MV-4-11 (cell line): ENCODE measurements at regions not wholly inside any gene's neighbourhood (a gene's known extent, or its start where the extent isn't known, plus 50 kb on each side); places are given as distances from the start of the nearest gene placed in this dataset.
"Not testable (repeated sequence)": the region's sequence is repeated elsewhere in the genome, so short reads cannot be mapped to it uniquely, and the experiment has no call there.

ENCODE experiments used
- DNase-seq: peaks from one replicate; lab custom pipeline; 2025; lab: John Stamatoyannopoulos, UW

- no peak for DNase-seq
Observed at GRCh38 chr16:86869288-86870022, 291.1 kb downstream of the FOXL1 start.

DNA sequence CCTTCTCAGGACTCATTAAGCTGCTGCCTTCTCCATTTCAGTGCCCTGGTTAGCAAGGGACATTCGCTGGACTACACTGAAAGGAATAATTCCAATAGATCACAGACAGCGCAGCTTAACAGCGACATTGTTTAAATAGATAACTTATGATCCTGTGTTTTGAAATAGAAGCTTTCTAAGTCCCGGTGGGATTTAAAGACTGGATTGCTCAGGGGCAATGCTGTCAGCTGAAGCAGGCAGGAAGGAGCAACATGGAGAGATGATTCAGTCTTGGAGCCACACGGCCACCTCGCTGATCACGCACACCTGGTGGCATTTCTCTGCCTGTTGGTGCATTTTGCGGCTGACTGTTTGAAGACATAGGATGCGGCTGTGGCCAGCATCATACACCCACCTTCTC is 292.0 kb downstream of the FOXL1 start:
- no peak for DNase-seq

GRCh38 chr16:86872131-86872530 is 293.8 kb downstream of the FOXL1 start:
- DNase-seq, result no peak

DNA sequence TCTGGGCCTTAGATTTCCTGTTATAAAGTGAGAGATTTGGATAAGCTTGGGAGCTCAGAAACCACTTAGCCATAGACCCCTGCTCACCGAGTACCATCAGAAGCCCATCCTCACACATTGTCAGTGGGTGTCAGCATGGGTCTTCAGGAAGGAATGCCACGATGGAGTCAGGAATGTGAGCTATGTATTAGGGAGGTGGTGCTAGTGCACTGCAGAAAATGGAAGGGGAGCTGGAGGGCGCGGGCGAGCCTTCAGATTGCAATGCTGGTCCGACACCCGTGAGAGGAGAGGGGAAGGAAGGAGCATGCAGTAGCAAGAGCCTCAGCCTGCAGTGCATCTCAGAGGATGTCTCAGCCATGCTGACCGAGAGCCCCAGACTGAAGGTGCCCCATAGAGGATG is 294.5 kb downstream of the FOXL1 start:
- no peak for DNase-seq

- no peak for DNase-seq
Observed at GRCh38 chr16:86874141-86874540, 295.8 kb downstream of the FOXL1 start.

DNA sequence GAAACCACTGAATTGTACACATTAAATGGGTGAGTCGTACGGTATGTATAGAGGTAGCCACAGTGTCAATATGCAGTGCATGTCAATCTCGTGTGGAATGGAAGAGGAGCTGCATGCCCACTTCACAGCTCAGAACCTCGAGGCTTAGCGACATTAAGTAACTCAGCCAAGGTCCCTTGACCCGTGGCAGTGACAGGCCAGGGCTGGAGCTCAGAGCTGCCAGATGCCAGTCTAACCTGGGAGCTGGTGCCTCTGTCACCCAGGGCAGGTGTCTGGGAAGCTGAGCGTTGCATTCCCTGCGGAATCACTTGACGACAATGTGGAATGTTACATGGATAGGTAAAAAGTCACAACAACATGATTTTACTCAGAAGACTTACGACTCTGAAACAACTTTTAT is 298.1 kb downstream of the FOXL1 start:
- DNase-seq, result no peak

DNA sequence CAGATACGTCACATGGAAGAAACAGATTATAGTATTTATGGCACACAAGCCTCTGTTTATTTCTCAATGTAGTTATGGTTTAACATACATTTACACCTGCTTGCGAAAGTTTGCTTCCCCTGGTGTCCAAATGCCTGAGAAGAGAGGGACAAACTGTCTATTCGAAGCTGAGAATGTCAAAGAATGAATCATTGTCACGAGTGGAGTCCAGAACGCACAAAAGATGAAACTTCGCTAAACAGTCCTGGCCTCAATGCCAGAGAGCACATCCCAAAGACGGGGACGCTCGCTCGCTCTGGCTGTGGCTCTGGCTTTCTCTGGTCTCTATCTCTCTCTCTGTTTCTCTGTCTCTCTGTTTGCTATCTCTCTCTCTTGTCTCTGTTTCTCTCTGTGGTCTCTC is 298.8 kb downstream of the FOXL1 start:
- peak; percentile 5 for DNase-seq

DNA sequence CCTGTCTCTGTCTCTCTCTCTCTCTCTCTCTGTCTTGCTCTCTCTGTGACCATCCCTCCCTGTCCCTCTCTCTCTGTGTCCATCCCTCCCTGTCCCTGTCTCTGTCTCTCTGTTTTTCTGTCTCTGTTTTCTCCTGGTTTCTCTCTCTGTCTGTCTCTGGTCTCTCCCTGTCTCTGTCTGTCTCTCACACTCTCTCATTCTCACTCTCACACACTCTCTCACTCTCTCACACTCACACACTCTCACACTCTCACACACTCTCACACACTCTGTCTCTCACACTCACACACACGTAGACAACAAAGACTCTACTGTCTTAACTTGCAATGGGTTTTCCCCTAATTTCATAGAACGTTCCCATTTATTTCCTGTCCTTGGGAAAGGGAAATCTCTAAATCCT is 299.5 kb downstream of the FOXL1 start:
- DNase-seq, result no peak

DNA sequence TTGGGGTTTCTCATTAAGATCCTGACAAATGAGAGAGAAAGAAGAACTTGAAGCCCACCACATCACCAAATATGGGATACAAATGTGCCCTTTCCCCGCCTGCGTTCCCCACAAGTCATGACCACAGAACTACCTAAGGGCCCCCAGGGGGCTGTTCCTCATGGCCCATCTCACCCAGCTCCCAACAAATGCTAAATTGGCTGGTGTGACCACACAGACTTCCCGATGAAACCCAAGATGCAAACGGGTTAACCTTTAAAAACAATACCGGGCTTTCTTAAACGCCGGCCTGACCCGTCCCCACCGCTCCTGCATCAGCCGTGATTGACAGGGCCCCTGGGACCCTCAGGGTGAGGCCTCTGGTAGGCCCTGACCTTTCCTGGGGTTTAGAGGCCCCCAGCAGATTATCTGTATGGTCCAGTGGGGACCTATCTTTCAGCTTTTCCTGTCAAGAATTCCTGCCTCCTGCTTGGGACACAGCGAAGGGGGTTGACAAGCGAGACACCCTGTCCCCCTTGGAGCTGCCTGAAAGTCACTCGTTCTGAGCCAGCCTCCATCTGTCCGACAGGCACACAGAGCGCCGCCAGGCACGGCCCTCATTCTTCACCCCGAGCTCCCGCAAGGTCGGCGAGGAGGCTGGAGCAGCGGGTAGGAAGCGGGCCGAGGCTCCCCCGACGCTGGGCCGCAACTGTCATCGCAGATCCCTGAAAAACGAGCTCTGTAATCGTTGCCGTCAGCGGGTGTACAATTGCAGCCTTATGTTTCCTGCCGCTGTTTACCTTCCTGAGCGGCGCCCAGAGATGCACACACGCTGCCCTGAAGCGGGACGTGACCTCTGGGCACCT is 300.1 kb downstream of the FOXL1 start:
- no peak for DNase-seq

DNA sequence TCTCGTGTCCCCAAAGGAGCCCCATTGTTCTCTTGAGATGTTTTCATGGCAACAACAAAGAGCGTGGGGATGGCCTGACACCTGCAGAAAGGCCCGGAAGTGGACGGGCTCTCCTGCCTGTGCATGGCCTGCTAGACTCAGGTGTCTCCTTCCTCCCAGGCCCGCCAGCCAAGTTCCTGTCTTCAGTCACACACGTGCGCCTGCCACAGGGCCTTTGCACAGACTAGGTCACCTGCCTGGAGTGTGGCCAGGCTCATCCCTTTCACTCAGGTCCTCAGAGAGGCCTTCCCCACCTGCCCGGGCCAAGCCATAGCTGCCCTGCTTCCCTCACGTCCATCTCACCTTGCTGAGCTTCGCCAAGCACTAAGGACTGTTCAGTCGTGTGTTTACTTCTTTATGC is 300.9 kb downstream of the FOXL1 start:
- no peak for DNase-seq

DNA sequence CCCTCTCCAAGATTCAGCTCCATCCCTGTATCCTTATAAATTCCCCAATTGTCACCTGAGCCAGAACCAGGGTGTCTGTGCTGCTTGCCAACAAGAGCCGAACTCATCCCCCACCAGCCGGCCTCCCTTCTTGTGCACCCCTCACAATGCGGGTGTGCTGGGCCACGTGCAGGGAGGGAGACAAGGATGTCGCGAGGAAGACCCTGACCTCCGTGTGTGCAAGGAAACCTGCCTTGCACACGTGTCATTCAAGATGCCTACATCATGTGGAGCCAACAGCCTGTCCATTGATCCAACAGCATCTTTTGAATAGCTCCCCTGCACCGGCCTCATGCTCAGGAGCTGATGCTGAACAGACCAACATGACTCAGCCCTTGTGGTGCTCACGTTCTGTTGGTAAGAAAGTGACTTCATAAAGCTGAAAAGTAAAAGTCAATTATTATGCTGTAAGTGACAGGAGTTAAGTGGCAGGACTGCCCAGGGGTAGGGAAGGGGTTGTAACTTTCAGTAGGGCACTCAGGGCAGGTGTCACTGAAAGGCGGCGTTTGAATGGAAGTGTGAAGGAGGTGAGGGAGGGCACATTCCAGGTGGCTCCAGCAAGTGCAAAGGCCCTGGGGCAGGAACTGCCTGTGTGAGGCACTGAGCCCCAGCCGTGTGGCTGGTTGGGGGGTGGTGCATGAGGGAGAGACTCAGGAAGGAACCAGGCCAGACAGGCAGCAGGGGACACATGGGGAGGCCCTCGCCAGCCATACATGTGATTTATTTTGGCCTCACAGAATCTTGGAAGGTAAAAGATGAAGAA is 302.2 kb downstream of the FOXL1 start:
- no peak for DNase-seq

DNA sequence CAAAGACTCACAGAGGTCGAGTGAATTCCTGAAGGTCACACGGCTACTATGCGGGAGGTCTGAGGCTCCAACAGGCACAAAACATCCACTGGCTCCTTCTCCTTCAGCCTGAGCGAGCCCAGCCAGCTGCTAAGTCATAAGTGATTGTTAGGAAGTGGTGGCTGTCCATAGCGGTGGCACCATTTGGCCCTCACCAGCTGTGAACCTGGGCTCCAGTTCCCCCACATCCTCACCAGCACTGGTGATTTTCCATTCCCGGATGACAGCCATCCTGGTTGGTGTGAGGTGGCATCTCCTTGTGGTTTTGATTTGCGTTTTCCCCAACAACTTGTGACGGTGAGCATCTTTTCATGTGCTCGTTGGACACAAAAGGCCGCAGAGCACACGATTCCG is 302.8 kb downstream of the FOXL1 start:
- DNase-seq, result no peak

- no peak for DNase-seq
Observed at GRCh38 chr16:86881861-86882273, 303.5 kb downstream of the FOXL1 start.

DNA sequence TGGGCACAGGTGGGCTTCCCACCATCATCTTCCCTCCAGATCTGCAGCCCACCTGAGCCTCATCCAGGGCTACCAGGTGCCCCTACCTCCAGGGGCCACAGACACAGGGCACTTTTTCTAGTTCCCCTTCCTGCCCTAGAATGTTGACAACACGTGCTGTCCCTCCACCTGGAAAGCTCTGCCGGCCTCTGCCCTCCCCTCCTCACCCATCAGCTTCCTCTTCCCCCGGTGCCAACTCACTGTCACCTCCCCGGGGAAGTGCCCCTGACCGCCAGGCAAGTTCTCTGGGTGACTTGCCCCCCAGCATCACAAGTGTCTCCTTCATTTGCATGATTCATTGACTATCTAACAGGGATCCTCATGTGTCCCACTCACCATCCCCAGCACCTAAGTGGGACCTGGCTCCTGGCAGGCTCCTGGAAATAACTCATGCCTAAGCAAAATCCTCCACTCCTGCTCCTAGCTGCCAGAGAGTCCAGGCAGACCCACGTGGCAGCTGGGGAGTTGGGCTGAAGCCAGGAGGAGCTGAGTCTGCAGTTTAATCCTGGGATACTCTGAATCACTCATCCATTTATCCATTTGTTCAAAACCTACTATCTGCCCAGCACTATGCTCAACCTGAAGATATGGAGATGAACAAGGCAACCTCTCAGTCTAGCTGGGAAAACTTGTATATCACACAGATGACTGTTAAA is 304.4 kb downstream of the FOXL1 start:
- no peak for DNase-seq

DNA sequence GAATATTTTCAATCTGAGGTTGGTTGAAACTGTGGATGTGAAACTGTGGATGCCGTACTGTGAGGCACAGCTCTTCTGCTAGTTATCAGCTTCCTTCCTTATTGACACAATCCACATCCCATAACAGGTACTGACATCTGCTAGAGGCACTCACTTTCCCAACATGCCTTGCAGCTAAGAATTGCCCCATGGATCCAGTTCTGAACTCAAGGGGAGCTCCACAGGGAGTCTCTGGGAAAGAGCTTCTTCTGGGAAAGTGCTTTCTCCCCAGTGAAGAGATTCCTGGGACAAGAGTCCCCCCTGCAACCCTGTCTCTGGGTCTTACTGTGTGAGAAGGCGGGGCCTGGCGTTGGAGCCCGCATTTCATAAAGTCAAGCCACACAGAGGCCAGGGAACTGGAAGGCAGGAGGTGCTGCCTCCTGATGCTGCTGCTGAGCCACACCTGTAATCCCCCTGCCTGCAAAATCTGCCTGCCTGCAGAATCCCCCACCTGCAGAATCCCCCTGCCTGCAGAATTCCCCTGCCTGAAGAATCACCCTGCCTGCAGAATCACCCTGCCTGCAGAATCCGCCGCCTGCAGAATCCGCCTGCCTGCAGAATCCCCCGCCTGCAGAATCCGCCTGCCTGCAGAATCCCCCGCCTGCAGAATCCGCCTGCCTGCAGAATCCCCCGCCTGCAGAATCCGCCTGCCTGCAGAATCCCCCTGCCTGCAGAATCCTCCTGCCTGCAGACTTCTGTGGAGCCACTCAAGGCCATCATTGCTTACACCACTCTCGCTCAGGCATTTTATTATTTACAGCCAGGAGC is 305.4 kb downstream of the FOXL1 start:
- no peak for DNase-seq

DNA sequence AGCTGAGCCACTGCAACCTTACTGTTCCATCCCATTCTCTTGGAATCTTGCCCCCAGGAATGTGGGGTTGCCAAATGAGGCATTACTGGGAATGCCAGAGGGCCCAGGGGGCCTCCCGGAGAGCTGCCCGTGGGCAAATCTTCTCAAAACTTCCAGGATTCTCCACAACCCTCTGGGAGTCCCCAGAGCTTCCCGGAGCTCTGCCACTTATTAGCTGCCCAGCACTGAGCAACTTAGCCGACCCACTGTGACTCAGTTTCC is 306.0 kb downstream of the FOXL1 start:
- no peak for DNase-seq

GRCh38 chr16:86885139-86885538 is 306.8 kb downstream of the FOXL1 start:
- DNase-seq, result no peak

DNA sequence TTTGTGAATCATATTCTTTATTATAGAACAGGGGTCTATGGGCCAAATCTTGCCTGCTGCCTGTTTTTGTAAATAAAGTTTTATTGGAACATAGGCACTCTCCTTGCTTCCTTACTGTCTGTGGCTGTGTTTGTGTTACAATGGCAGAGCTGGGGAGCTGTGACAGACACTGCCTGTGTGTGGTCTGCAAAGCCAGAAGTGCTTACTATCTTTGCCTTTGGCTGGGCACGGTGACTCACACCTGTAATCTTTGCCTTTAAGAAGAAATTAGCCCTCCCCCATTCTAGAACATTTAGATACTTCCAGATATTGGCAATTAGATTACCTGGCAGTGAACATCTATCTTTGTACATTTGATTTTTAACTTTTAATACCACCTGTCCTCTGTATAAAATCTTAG is 308.3 kb downstream of the FOXL1 start:
- DNase-seq, result no peak

- DNase-seq, result no peak
Observed at GRCh38 chr16:86887416-86887815, 309.1 kb downstream of the FOXL1 start.

DNA sequence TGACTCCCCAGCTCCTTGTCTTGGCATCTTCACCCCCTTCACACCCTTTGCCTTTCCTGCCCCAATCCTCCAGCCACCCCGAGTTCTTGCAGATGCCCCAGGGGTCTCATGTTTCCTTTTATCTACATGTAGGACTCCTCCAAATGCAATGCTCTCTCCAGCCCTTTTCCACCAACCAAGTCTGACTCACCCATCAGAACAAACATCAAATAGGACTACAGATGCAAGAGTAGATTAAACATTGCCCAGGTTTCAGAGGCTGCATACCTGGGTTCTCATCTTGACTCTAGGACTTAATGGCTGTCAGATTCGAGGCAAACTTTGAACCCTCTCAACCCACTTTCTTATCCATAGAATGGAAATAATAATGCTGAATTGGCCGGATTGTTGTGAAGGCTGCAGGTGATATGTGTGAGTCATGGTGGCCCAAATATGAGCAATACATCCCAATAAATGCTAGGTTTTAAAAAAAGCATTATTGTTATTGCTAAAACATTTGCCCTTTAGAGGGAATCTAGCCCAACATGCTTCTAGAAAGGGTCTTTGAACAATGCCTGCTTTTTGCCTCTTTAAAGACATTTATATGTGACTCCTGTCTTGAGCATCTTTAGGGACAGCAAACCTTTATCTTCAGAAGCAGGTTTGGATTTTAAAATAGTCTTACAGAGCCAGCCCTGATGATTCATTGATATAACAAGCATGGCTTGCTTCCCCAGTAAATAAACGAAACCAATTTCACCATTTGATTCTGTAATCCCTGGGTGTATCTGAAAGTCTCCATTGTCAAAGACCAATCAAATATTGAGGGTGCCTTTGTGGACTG is 310.1 kb downstream of the FOXL1 start:
- DNase-seq, result no peak

GRCh38 chr16:86889054-86889366 is 310.7 kb downstream of the FOXL1 start:
- not testable (repeated sequence) for DNase-seq
